NCI-H774 (cell line): ENCODE measurements at regions not wholly inside any gene's neighbourhood (a gene's known extent, or its start where the extent isn't known, plus 50 kb on each side); places are given as distances from the start of the nearest gene placed in this dataset.

Experiments
- DNase-seq: peaks from one replicate; lab custom pipeline; 2025; lab: John Stamatoyannopoulos, UW

DNA sequence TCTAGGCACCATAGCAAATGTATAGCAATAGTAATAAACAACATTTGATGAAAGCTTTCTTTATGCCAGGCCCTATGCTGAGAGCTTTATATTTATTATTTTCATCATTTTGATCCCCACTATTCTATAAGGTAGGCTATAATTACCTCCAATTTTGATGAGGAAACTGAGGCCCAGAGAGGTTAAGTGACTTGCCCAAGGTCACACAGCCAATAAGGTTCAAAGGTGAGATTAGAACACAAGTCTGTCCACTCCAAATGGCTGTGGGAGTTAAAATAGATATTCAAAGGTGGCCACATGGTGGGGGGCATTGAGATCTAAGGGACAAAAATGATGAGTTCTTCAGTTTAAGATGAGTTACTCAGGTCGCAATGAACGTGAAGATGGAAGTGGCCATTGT is 269.9 kb downstream of the BMP7 start:
- DNase-seq: no peak

DNA sequence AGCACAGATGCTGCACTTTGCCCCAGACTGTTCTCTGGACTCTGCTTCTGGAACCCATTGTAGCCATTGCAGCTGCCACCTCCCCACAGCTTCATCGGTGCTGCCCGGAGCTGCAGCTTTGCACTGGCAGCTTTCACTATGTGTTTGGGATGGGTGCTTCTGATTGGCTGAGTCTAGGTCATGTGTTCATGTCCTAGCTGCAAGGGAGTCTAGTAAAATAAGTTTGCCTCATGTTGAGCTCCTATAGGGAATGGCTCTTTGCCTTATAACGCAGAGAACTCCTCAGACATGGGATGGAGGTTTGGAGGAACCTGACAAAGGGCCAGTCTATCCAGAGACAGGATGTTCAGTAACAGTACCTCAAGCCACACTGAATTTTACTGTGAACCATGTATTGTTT is 268.0 kb downstream of the BMP7 start:
- DNase-seq: no peak

- DNase-seq: no peak
These were observed 265.9 kb downstream of the BMP7 start for GRCh38 chr20:57000441-57000968.

- DNase-seq: no peak
These were observed 265.2 kb downstream of the BMP7 start for GRCh38 chr20:57001126-57001767.

DNA sequence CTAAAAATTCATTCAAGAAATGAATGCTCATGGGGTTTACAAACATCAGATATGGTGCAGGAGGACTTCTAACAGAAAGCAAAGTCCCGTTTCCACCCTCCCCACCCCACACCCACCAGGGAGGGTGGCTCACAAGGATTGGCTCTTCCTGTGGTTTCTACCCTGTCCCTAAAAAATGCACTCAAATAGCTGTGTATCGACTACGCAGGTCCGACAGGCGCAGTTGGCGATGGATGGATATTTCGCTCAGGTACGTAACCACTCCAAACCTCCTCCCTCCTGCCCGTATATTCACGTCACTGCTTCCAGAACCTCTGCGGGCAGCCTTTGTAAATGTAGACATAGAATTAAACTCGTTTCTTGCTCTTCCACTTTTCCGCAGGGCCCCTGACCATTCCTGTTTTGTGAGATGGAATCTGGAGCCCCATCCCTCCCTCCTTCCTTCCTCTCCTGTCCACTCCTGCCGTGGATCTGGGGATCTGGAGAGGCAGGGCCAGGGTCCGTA is 264.3 kb downstream of the BMP7 start:
- no peak for DNase-seq

DNA sequence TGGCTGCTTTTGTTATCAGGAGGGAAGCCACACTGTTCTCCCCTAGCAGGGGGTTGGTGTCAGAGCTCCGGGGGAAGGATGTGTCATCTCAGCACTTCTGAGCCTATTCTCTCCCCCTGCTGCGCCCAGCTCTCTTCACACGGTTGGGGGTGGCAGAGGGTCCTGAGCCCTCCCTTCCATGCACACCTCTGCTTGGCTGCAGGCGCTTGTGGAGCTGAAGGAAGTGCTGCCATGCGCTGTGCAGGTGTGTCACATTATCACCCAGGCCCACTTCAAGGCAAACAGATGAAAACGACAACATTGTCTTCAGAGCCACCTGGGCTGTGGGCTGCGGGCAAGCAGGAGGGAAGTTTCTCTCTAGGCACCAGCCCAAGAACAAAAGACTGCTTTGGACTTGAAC is 263.4 kb downstream of the BMP7 start:
- DNase-seq: no peak

GRCh38 chr20:57004416-57004815 is 262.0 kb downstream of the BMP7 start:
- DNase-seq: no peak

DNA sequence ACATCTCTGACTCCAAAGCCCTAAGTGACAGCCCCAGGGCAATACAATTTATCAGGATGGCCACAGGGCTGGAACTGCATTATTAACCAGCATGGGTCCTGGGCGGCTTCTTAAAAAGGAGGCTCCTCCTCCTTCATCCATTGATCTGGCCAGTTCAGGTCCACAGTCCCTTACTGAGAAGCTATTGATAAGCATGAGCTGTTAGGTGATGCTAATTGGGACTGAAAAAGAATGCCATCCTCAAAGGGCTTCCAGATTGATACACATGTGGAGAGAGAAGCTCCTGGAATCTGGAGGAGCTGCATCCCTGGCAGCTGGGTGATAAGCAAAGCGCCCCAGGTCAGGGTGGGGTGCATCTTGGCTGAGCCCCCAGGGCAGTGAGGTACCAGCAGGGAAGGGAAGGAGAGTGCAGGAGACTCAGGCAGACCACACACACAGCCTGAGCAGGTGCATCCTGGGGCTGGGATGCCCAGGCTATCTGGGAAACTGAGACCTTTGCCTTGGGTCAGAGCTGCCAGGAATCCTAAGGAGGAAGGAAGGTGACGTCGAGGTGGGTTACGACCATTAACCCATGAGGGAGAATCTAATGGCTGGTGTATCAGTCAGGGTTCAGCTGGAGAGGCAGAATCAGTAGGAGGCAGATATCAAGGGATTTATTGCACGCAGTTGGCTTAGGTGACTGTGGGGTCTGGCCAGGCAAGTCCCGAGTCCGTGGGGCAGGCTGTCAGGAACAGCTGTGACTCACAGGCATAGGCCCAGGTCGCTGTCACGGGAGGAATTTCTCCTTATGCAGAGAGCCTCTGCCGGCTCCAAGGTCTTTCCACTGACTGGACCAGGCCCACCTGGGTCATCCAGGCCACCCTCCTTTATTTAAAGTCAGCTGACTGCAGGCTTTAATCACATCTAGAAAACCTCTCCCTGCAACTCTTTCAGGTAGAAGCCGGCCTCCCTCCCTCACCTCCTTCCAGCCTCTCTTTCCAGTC is 261.2 kb downstream of the BMP7 start:
- no peak for DNase-seq

- no peak for DNase-seq
These were observed 259.9 kb downstream of the BMP7 start for GRCh38 chr20:57006411-57007170.

GRCh38 chr20:57007171-57007540 is 259.3 kb downstream of the BMP7 start:
- no peak for DNase-seq

DNA sequence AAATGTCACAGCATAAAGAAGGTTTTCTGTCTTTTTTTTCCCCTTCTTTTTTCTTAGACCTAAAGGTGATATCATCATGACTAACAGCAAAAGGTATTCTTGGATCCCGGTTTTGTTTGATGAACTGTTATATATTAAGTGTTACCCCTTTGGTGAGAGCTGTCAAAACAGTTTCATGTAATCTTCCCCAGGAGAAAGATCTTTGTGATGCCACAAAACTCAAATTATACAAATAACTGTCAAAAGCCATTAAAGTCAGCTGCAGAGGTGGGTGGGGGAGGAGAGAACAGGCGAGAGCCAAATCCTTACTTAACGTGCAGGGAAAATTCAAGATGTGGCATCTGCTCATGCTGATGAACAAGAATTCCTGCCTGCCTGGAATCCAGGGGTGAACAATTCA is 258.2 kb downstream of the BMP7 start:
- no peak for DNase-seq

DNA sequence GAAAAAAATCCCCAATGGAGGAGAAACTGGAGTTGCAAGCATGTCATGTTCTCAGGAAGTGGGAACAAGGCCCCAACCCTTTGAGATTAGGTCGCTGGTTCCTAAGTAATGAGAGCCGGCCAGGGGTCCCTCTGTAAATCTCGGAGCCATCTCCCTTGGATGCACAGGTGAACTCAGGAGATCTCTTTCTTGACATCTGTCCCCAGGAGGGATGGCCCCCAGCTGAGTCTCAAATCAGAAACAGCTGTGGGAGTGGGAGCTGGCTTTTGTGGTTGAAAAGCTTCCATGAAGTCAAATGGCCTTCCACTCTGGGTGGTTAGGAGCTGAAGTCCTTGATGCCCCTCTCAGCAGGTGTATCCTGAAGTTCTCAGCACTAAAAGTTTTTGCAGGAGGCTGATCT is 257.1 kb downstream of the BMP7 start:
- DNase-seq: no peak

GRCh38 chr20:57009775-57010174 is 256.7 kb downstream of the BMP7 start:
- no peak for DNase-seq

DNA sequence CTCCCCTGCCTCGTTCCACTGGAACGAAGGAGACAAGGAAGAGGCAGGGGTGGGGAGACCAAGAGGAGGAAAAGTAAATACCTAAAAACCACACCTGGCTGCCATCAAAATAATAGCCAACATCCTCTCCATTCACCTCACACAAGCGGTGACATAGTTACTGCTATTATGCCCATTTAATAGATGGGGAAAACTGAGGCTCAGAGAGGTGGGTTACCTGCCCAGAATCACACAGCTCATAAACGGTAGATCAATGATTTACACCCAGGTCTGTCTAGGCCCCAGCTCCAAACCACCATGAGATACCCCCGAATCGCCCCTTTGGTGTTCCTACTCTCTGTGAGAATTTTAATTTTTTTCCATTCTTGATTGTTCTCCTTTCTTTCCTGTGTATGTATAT is 253.8 kb downstream of the BMP7 start:
- DNase-seq: no peak

GRCh38 chr20:57013217-57013616 is 253.2 kb downstream of the BMP7 start:
- no peak for DNase-seq

DNA sequence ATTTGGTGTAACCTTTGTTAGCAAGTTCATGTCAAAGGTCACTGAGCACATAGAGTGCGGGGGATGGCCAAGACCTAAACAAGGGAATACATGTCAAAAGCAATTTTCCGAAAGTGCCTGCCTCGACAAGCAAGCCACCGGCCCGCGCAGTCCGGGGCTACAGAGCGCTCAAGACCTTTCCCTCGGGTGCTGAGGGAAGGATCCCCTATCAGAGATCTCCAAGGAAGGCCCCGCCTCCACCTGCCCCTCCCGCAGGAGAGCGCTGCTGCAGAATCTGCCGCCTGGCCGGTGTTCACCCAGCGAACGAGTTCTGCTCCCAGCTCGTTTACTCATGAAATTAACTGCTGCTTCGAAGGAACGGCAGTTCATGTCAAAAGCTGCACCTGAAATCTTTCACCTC is 252.7 kb downstream of the BMP7 start:
- no peak for DNase-seq

DNA sequence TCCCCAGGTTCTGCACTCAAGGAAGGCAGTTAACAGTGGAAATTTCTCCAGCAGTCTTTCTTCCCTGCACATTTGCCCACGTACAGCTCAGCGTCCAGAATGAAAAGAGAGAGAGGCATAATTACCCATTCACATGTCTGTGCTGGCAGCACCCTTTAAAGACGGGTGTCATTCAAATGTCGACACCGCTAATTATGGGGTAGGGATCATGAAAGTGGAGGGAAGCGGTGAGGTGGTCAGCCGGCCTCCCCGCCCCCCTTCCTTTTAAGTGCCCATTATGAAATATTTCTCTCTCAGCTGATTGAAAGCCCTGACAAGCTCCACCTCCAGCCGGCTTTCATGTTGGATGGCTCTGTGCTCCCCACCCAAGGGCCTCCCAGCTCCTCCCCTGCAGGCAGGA is 246.1 kb downstream of the BMP7 start:
- no peak for DNase-seq

DNA sequence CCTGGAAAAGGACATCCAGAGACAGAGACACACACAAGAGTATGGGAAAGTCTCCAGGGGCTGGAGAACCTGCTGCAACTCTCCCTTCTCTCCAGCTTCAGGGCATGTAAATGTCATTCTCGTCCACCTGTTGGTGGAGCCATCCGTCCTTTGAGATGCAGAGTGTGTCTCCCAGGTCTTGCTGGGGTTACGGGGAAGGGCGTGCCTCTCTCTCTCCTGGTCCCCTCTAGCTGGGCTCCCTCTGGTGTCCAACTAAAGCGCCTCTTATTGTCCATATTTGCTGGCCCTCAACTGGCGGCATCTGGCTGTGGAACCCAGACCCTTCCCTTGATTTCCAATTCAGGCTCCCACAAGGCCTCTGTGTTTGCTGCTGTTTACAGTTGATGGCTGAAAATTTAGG is 244.1 kb downstream of the BMP7 start:
- DNase-seq: no peak

DNA sequence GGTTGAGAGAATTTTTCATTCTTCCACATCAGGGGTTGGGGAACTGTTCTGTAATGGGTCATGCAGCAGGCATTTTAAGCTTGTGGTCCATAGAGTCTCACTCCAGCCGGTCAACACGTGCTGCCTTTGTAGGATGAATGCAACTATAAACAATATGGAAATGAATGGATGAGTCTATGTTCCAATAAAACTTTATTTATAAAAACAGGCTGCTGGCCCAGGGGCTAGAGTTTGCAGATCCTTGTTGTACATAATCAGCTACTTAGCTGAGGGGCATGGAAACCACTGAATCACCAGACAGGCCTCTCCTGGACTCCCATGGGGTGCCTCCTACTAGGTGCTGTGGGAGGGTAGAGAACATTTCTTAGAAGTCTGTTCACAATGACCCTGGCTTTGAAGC is 243.4 kb downstream of the BMP7 start:
- DNase-seq: no peak

DNA sequence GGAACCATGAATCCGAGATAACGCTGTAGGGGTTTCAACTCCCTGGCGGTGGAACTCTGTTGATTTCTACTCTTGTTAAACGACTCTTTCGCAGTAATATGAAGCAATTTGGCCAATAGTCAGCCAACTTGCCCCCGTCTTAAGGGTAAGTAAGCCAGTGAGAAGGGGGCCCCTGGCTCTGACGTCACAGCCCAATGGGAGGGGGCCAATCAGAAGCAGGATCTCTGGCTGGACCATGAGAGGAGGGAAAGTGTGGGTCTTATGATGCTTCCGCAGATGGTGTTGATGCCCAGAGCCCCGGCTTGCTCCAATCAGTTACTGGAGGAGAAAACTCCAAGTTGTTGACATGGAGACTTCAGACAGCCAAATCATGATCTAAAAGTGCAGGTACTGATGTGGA is 242.4 kb downstream of the BMP7 start:
- DNase-seq: no peak

- no peak for DNase-seq
These were observed 241.6 kb downstream of the BMP7 start for GRCh38 chr20:57024849-57025248.

DNA sequence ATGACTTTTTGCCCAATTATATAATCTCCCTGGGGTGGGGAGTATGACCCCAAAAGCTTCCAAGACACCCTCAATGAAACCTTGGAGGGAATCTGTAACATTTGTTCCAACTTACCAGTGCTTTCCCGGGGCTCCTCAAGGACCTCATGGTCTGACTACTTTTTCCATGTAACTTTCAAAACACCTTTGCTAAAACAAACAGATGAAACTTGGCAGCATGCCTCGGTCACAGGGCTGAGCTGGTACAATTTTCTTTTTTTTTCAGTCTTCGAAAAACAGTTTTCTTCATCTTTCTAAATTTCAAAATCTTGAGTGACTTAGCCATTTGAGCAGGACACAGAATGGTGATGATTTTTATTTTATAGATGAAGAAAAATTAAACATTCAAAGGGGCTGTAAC is 241.2 kb downstream of the BMP7 start:
- DNase-seq: no peak
